GM13977 (cell line): ENCODE measurements at regions not wholly inside any gene's neighbourhood (a gene's known extent, or its start where the extent isn't known, plus 50 kb on each side); places are given as distances from the start of the nearest gene placed in this dataset.
"Not testable (repeated sequence)": the region's sequence is repeated elsewhere in the genome, so short reads cannot be mapped to it uniquely, and the experiment has no call there.

ENCODE experiments used
- DNase-seq: peaks from one replicate; pipeline ENCODE4 v3.0.0; 2012; ENCODE audit warnings: low spot score
- CTCF ChIP-seq: IDR thresholded peaks from 2 replicates; pipeline ENCODE4 v1.5.1; 2012; ENCODE audit warnings: mild to moderate bottlenecking, control low read depth; ENCODE audit not compliant: insufficient read depth; ENCODE audit errors: extremely low read depth, missing control alignments
- in situ Hi-C: fragments of 300-500 bp; cut with MboI; formaldehyde crosslinking; loops from one replicate; pipeline ENCODE4 v1.12.0; 2022; ENCODE audit warnings: low sequenced_read_pairs, low pct_unique_long_range_greater_than_20kb, mixed read lengths, inconsistent platforms; ENCODE audit not compliant: unreplicated experiment

- in situ Hi-C loops: no loop called here
Measured at GRCh38 chr4:143819029-143819428, 86.3 kb downstream of the GYPE start.

GRCh38 chr4:143817866-143818265 is 87.5 kb downstream of the GYPE start:
- in situ Hi-C loops, DNase-seq: not testable (repeated sequence)

More at GRCh38 chr4:143819029-143819428, 86.3 kb downstream of the GYPE start:
- DNase-seq: no peak
- TF ChIP-seq CTCF: no peak

DNA sequence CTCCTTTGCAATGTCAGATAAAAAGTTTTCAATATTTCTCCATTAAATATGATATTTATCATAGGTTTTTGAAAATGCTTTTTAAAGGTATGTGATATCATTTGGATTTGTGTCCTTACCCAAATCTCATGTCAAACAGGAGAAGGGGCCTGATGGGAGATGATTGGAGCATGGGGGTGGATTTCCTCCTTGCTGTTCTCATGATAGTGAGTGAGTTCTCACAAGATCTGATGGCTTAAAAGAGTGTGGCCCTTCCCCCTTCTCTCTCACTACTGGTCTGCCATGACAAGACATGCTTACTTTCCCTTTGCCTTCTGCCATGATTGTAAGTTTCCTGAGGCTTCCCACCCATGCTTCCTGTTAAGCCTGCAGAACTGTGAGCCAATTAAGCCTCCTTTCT is 90.0 kb downstream of the GYPE start:
- DNase-seq, in situ Hi-C loops: not testable (repeated sequence)

GRCh38 chr4:143813431-143814154 is 91.8 kb downstream of the GYPE start:
- in situ Hi-C loops, DNase-seq: not testable (repeated sequence)

- in situ Hi-C loops, DNase-seq: not testable (repeated sequence)
Measured at GRCh38 chr4:143791693-143792092, 91.2 kb upstream of the FREM3 start.

DNA sequence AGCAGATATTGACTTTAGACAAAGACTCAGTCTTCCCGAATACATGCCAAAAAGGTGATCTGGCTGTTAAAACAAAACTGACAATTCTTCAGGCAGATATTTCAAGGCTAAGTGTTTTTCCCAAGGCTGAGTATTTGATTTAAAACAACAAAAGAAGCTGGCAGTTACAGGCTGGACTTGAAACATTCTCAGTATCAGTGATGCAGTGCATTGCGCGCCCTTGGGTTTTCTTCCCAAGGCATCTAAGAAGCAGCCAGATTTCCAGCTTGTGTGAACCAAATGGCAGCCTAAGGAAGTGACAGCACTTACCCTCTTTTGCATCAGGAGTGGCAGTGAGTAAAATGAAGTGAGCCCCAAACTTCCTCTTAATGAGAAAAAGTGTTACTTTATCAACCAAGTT is 90.0 kb upstream of the FREM3 start:
- in situ Hi-C loops, DNase-seq: not testable (repeated sequence)

DNA sequence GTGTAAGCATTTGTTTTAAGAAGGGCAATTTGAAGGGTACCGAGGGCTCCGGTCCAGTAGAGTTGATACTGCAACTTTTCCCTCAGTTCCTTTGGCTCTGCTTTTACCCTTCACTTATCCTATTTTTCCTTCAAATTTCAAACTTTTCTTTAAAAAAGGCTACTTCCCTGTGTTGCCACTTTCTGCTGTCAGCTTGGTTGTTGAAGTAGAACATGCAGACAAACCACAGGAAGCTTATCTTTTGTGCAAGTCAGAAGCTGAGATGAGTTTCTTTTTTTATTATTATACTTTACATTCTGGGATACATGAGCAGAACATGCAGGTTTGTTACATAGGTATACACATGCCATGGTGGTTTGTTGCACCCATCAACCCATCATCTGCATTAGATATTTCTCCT is 89.1 kb upstream of the FREM3 start:
- in situ Hi-C loops, DNase-seq: not testable (repeated sequence)

DNA sequence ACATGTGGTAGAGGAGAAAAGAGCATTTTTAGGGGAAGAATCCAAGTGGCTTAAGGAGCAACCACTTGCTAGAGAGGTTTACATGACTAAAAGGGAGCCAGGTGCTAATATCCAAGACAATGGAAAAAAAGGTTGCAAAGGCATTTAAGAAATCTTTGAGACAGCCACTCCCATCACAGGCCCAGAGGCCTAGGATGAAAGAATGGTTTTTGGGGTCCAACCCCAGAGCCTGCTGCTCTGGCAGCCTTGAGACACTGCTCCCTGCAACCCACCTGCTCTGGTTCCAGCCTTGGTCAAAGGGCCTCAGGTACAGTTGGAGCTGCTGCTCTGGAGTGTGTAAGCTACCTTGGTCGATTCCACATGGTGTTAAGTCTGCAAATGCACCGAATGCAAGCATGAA is 84.1 kb upstream of the FREM3 start:
- DNase-seq: no peak
- no peak for TF ChIP-seq CTCF
- in situ Hi-C loops: no loop called here

DNA sequence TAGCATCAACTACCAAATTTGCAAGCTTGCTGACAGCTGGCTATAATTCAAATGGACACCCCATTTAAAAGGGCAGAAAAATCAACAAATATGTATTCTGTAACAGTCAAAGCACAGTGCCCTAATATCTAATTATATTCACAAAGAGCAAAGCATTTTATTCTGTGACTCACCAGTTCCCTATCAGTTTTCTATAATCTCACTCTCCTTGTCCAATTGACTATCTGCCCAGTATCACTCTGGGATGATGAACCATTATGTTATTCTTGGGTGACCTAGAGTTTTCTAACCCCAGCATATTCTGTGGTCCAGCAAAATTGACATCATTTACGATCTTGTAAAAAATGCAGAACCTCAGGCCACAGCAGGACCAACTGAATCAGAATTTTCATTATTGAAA is 82.0 kb upstream of the FREM3 start:
- in situ Hi-C loops: no loop called here
- no peak for DNase-seq
- TF ChIP-seq CTCF: no peak

- in situ Hi-C loops: no loop called here
- DNase-seq: peak; percentile 40
- peak; percentile 86 for TF ChIP-seq CTCF
Measured at GRCh38 chr4:143773998-143774895, 73.8 kb upstream of the FREM3 start.
